Non-pigmented ciliary epithelial cell (primary cell): ENCODE measurements at regions not wholly inside any gene's neighbourhood (a gene's known extent, or its start where the extent isn't known, plus 50 kb on each side); places are given as distances from the start of the nearest gene placed in this dataset.
"Not testable (repeated sequence)": the region's sequence is repeated elsewhere in the genome, so short reads cannot be mapped to it uniquely, and the experiment has no call there.

Experiments
- DNase-seq: peaks from one replicate; pipeline ENCODE4 v3.0.0-alpha.2; 2010; ENCODE audit warnings: low read depth

DNA sequence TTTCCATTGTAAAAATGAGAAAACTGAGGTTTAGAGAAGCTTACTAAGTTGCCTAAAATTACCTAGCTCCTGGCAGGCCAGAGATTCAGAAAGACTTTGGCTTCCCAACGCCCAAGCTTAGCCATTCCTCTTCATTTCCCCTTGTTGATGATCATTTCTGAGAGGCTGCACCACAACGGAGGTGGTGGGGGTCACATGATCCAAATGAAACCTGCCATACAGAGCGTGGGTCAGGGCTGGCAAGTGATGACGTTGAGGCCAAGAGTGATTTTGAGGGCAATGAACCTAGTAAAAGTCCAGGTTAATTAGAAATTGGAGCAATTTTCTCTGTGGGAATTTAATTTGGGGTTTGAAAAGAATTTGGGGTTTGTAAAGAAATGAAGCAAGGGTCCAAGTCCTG is 109.9 kb downstream of the TMEM182 start:
- no peak for DNase-seq

DNA sequence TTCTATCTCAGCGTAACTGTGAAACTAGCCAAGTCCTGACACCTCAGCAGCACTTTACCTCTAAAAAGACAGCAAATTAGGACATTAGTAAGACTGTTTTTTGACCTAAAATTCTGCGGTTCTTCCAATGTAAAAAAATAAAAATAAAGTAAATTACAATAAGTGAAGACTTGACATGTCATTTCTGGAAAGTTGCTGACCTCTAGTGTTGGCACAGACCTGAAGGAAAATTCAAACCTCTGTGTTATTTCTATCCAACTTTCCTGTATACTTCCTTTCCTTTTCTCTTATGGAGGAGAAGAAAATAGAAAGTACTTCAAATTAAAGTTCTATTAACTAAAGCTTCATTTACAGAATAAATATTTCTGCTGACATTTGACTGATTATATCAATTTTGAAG is 110.6 kb downstream of the TMEM182 start:
- DNase-seq = no peak

DNA sequence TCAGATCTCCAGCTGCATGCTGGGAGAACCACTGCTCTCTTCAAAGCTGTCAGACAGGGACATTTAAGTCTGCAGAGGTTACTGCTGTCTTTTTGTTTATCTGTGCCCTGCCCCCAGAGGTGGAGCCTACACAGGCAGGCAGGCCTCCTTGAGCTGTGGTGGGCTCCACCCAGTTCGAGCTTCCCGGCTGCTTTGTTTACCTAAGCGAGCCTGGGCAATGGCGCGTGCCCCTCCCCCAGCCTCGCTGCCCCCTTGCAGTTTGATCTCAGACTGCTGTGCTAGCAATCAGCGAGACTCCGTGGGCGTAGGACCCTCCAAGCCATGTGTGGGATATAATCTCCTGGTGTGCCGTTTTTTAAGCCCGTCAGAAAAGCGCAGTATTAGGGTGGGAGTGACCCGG is 117.7 kb downstream of the TMEM182 start:
- not testable (repeated sequence) for DNase-seq

DNA sequence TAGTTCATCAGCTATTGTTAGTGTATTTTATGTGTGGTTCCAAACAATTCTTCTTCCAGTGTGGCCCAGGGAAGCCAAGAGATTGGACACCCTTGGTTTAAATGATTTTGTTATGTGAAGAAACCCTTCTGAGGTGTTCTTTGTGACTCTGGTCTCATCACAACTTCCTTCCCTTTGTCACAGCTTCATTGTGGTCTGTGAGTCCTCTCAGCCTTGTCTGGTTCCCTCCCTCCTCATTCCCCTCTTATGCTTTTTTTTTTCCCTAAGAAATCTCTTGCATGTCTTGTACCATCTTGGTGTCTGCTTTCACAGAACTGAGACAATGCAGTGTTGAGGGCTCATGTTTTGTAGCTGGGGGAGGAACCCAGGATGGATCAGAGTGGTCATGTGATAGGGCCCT is 118.9 kb downstream of the TMEM182 start:
- no peak for DNase-seq

DNA sequence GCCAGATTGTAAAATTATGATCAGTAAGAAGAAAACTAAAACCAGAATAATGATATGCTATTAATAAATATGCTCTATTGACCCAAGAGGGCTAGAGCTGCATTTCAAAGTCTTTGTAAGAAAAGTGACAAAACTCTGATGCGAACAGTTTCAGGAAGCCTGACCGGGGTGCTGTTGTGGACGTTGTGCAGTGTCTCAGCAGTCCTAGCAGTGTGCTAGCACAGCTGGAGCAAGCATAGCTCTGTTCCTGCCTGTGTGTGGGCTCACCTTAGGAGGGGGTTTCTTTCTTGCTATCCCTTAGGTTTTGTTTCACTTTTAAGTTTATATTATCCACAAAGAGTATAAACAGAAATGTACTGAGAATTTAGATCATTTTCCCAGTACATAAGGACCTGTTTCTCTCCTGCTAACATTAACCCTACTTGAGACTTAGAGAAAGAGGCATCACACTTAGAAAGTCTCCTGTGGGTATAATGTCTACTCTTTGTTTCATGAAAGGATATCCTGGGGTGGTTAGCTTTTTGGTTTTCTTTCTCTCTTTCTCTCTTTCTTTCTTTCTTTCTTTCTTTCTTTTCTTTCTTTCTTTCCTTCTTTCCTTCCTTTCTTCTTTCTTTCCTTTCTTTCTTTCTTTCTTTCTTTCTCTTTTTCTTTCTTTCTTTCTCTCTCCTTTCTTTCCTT is 124.5 kb downstream of the TMEM182 start:
- no peak for DNase-seq

DNA sequence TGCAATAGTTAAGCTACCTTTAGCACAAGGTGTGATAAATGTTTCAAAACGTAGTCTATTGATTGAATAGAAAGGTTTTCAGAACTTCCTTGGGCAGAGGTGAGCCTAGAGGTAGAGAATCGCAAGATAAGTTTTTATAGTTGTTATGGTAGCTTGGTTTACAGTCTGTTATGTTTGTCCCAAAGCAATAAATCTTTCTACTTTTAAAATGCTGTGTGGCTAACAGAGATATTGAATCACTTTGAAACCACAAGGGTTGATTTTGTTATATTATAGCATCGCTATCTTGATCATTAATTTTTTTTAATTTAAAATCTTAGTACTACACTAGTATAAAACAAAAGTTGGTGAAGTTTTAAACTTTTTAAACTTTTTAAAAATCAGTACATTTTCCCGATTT is 126.7 kb downstream of the TMEM182 start:
- DNase-seq = no peak

DNA sequence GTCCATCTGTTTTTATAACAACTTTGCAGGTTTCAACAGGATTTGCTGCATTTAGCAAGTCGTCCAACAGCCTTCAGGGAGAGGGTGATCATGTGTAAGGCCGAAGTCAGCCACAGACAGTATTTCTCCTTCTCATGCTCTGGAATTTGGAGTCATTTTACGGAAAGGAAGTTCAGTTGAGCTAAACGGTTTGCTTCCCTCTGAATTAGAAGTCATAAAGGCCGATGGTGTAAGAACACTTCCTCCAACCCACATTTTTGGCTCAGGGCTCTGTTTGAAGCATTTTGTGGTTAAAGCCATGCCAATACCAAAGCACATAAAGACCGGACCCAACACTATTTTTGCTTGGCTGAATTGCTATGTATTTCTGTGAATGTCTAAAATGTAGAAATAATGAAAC is 129.5 kb downstream of the TMEM182 start:
- no peak for DNase-seq

DNA sequence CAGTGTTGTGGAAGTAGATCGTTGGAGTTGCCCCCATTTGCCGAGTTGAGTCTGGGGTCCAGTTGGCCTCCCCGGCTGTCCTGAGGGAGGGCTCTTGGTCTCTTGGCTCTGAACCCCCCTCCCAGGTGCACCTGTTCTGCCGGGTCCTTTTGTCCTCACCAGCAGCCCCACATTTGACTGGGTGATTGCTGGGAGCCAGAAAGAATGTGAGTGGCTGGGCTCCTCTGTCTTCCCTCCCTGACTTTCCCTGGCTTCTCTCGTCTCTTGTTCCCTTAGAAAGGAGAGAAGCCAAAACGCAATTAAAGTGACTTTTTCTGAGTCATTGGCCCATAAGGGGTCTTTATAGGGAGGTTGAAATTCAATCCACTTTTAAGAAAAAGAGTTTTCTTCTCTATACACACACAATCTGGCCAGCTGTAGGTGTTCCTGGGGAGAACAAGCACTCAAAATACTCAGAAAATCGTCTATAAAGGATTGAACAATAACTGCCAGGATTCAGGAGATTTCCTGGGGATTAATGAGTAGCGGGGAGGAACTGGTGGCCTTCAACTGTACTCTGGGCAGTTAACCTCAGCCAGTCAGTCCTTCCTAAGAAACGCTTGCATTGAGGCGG is 131.0 kb downstream of the TMEM182 start:
- no peak for DNase-seq

DNA sequence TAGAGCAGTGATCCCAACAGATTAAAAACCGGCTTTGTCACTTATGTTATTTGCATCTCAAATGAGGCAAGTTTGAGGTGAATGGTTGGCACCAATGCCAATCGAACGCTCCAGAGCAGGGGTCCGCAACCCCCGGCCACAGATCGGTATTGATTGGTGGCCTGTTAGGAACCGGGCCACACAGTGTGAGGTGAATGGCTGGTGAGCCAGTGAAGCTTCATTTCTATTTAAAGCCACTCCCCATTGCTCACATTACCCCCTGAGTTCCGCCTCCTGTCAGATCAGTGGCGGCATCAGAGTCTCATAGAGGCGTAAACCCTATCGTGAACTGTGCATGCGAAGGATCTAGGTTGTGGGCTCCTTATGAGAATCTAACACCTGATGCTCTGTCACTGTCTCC is 132.0 kb downstream of the TMEM182 start:
- DNase-seq = no peak

DNA sequence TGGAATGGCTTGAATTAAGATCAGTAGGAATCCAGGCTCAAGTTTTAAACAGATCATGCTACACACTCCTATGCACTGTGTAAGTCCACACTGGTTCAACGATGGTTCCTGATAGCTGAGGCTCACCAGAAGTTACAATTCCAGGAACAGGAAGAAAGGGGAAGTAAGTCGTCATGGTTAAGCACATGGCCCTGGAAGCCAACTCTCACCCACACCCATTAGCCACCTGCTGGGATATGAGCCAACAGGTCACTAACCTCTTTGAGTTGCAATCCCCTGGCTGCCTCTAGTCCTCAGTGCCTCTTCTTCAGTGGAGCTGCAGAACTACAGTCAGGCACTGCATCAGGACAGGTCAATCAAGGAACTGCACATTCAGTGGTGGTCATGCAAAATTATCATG is 133.5 kb downstream of the TMEM182 start:
- DNase-seq = no peak

DNA sequence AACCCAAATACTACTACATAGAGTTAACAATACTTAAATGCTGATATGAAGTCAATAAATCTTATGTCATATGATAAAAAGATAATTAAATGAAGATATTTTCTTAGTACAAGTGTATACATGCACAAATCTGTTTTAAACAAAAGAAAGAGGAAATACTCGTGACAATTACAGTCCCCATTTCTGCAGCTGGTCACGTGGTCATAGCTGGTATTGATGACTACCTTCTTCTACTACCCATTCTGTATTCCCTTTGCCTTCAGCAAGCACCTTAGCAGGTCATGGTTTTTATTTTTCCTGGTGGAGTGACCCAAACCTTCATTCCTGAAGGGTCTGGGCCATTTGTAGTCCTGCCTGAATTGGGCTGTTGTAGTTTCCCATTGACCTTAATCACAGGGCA is 147.4 kb downstream of the TMEM182 start:
- DNase-seq = not testable (repeated sequence)

DNA sequence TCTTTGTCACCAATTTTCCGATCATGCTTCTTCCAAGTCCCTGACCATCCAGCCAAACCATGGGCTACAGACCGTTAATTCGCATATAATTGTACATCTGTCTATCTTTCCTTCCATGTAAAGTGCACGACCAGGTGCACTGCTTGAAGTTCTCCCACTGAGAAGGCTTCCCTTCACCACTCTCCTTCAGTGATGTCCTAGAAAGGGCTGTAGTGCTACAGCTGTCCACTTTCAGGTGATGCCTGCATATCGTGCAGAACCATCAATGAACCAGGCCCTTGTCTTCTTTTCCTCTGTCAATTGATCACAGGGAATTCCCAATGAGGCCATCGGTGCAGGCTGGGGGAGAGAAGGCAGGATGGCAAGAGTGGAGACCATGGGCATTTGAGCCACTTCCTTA is 148.9 kb downstream of the TMEM182 start:
- no peak for DNase-seq

DNA sequence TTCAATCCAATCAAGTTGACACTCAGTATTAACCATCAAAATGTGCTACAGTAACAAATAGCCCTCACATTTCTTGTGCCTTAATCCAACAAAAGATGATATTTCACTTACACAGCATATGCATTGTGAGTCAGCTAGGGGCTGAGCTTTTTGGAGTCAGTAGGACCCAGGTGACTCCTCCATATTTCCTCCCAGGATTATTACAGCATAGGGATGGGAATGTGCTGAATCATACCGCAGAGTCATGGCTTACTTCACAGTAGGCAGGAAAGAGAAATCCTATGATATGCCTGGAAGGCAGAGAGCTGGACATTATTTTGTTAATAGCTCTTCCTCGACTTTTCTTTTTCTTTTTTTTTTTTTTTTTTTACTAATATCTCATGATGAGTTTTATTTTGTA is 153.3 kb downstream of the TMEM182 start:
- peak; percentile 14 for DNase-seq

DNA sequence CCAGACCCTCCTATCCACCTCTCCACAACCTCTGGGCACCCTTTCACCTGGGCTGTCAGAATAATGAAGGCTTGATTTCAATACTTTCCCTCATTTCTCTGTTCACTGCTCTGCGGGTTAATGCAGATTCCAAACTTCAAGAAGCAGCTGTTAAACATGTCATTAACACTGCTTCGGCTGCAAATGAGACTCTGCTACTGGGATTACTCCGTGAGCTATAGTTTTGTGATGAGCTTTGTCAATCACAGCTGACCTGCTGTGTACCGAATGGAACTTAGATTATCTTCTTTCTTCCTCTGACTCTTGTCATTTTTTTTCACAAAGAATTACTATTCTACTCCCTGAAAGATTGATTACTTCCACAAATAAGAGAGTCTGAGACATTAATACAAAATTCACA is 160.5 kb downstream of the TMEM182 start:
- DNase-seq = no peak

DNA sequence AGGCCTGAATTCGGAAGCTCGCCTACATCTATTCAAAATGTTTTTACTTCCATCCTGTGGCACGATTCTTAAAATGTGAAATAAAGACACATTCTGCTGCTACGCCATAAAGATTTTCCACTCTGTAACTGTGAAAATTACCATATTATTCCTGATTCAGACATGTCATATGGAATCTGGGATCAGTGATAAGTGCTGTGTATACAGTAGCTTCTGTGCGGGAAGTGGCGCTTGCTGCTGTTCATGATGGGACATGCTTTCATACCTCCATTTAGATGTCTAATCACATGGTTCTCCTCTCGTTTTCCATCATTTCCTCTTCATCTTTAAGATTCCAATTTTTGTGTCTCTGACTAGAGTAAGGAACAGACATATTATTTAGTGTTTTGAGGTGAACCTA is 163.2 kb downstream of the TMEM182 start:
- DNase-seq = no peak

DNA sequence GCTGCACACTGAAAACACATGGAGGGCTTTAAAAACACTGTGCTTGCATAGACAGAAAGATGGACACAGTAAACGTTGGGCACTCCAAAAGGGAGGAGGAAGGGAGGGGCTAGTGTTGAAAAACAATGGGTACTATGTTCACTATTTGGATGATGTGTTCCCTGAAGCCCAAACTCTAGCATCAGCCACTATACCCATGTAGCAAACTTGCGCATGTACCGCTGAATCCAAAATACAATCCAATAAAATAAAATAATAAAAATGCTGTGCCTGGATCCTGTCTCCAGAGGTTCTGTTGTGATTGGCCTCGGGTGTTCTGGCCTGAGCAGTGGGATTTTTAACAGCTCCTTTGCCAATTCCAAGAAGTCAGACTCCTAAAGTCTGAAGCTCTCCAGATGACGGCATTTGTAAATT is 166.0 kb downstream of the TMEM182 start:
- DNase-seq = no peak

DNA sequence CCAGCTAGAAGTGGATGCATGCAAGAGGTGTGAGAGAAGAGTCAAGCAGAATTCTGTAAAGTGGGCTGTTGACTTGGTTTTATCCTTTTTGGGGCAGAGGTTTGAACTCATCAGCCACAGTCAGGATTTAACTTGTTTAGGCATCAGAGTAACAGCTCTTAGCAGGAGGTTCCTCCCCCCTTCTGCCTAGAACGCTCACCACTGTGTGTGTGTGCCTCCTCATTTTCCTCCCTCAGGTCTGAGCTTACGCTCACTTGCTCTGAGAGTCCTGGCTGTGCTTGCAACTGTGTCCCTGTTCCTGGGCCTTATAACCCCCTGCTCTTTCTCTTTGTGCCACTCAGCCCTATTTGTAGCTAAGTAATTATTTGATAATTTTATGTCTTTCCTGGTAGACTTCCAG is 167.9 kb downstream of the TMEM182 start:
- DNase-seq = no peak

DNA sequence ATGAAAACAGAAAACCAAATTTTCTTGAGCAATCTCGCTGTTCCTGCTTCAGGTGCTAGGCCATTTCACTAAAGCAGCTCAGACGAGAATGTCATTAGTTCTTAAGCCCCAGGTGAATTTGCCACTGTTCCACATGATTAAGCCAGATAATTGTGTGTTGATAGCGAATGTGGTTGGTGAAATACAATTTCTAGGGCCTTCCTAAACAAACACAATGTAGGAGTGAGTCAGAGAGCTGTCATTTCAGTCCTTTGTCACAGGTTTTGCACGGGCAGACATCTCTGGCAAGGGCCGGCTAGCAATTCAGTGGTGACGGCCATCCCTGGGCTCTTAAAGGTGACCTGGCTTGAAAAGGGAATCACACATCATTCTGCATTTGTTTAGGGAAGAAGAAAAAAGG is 170.7 kb downstream of the TMEM182 start:
- no peak for DNase-seq

DNA sequence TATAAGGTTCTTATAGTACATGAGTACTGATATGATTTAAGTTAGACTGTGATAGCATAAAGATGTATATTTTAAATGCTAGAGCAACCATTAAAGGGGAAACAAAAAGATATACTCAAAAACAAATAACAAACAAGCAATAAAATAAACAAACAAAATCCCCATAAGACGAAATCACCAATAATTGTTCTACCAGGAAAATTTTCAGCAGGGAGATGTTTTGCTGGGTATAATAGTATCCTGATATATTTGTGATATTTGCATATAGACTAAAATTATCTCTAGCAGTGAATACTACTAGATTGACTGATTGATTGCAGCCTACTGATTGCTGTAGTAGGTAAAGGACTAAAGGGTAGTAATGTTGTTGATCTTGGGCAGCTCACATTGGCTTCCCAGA is 177.4 kb downstream of the TMEM182 start:
- DNase-seq = no peak

DNA sequence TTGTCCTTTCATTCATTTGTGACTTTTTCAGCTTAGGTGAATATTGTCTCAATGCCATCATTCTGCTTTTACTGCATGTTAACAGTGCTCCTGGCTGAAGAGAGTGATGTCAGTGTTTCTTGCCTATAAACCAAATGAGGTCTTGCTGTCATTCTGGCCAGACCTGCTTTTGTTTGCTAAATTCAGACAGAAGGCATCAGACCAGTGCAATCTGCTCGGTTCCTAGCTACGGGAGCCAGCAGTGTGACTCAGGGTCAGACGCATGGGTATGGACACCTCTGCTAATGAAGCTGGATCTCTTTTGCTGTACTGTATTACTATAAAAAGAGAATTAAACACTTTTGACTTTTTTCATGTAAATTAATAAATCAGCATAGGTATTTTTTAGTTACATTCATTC is 178.9 kb downstream of the TMEM182 start:
- DNase-seq = no peak

DNA sequence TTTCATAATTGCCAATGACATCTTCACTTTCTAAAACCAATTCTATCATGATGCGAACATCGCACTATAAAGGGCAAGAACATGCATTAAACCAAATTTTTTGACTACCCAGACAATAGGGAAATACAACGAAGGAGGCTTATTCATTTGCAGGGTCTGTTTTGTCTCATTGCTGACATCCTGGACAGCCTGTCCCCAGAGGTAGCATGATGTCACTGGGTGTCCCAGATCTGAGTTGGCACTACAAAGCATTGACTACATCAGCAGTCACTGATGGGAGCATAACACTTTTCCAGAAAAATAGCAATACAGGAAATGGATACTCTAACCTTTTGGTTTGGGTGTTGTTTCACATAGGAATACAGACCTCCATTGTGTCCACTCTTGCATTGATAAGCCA is 180.3 kb downstream of the TMEM182 start:
- no peak for DNase-seq

DNA sequence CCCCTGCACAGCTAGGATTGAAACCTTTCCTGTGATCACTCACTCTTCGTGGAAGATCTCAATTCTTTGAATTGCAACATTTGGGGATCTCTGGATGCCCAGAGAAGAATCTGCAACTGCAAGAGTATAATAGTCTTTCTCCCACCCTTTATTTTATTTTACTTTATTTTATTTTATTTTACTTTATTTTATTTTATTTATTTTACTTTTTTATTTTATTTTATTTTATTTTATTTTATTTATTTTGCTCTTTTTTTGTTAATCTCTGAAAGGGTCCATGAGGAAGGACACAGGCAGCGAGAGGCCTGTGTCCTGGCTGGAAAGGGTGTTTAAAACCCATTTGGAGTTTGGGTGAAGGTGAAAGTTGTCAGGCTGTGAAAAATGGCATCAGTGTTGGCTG is 181.4 kb downstream of the TMEM182 start:
- no peak for DNase-seq

DNA sequence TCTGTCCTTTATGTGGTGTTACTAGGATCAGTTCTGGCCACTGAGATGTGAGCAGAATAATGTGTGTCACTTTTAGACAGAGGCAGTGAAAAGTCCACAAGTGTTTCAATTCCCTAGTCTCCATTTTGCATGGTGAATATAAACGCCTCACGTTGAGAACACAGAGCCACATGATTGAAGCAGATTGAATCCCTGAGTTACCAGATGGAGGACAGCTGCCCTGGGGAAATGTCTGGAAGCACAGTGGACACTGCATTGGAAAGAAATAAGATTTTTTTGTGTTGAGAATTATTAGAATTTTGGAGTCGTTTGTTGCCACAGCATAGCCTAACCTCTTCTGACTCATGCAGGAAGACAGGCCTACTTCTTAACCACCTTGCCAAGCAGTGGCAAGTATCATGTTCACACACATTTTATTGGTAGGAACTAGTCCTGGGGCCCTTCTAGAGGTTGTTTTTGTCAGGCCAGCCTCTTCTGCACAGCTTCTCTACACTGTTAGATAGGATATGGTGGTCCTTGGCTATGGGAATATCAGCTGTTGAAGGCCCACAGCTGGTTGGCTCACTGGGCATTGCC is 188.6 kb downstream of the TMEM182 start:
- DNase-seq = no peak

DNA sequence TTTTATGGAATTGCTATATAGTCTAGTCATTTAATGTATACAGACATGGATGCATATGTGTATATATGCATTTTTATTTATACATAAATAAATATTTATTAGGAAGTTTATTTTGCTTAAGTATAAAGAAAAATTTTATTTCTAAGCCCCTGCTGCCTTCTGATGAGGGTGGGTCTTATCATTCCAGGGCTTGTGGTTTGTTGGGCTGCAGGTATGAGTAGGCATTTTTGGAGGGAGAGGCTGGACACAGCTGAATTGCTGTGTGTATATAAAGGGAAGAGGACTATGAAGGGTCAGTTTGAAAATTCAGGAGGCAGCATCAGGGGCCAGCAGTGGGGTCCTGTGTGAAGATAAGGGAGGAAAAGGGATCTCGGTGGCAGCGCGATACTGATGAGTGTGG is 189.4 kb downstream of the TMEM182 start:
- DNase-seq = no peak
